Fibroblast of the aortic adventitia (primary cell): ENCODE measurements at regions not wholly inside any gene's neighbourhood (a gene's known extent, or its start where the extent isn't known, plus 50 kb on each side); places are given as distances from the start of the nearest gene placed in this dataset.

Experiments used
- DNase-seq: peaks from one replicate; pipeline ENCODE4 v3.0.0-alpha.2; 2010; ENCODE audit warnings: low read depth
- H3K4me3 ChIP-seq: 2 replicates; pipeline ENCODE4 v1.5.1; 2011; ENCODE audit warnings: low read depth, mild to moderate bottlenecking, control low read depth, low read length, moderate library complexity
- TF ChIP-seq, protein P1 (sequence below): IDR thresholded peaks from 2 replicates; pipeline ENCODE4 v1.5.1; 2011; ENCODE audit warnings: mild to moderate bottlenecking, low read length, control low read depth, inconsistent platforms; ENCODE audit not compliant: insufficient read depth

DNA sequence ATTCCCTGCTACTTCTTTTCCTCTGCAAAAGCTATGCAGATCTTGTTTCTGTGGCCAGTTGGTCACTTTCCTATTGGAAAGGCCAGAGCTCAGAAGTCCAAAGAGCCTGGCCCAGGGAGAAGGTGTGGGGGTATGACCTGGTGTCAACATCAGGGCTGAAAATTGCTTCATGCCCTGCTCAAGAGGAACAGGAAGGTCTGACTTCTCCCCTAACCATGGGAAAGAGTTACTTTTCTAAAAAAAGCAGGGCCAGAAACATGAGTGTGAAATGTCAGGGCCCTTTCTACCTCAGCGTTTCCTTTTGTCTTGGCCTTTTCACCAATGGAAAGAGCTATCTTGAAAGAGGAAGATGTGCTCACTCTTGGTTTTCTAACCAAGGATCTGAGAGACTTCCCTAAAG is 117.4 kb downstream of the MAFB start:
- no peak for DNase-seq
- TF ChIP-seq, protein P1, sequence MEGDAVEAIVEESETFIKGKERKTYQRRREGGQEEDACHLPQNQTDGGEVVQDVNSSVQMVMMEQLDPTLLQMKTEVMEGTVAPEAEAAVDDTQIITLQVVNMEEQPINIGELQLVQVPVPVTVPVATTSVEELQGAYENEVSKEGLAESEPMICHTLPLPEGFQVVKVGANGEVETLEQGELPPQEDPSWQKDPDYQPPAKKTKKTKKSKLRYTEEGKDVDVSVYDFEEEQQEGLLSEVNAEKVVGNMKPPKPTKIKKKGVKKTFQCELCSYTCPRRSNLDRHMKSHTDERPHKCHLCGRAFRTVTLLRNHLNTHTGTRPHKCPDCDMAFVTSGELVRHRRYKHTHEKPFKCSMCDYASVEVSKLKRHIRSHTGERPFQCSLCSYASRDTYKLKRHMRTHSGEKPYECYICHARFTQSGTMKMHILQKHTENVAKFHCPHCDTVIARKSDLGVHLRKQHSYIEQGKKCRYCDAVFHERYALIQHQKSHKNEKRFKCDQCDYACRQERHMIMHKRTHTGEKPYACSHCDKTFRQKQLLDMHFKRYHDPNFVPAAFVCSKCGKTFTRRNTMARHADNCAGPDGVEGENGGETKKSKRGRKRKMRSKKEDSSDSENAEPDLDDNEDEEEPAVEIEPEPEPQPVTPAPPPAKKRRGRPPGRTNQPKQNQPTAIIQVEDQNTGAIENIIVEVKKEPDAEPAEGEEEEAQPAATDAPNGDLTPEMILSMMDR, result no peak
- no peak overlapping the region for H3K4me3 ChIP-seq

DNA sequence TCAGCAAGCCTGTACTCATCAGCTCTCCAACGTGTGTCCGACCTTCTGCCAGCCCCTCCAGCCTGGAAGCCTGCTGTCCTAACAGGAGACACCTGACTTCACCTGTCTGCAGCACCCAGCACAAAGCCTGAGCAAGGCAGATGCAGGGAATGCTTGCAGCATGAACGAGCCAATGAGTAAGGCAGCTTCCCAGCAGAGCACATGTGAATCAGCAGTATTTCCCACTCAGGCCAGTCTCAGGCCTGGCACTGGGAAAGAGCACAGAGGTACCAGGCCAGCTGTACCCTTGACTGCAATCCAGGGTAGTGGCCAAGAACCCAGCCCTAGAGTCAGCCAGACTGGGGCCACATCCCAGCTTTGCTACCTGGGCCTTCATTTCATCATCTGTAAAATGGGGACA is 120.8 kb downstream of the MAFB start:
- DNase-seq, result no peak
- H3K4me3 ChIP-seq, result no peak overlapping the region
- TF ChIP-seq, protein P1, result no peak

DNA sequence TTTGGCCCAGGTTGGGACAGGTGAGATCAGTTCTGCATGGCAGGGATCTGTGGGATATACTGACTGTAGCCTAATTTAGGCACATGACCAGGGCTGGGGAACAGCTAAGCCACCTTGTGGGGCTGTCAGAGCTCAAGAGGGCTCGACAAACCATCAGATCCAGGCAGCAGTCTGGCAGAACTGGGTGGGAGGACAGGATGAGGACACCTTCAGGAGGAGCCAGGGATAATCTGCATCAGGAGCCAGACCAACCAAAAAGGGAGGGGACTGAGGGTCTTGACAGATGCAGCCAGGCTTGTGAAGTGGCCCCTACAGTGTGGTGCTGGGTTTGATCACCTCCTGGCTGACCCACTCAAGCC is 123.4 kb downstream of the MAFB start:
- DNase-seq, result no peak
- TF ChIP-seq, protein P1, result no peak
- no peak overlapping the region for H3K4me3 ChIP-seq

DNA sequence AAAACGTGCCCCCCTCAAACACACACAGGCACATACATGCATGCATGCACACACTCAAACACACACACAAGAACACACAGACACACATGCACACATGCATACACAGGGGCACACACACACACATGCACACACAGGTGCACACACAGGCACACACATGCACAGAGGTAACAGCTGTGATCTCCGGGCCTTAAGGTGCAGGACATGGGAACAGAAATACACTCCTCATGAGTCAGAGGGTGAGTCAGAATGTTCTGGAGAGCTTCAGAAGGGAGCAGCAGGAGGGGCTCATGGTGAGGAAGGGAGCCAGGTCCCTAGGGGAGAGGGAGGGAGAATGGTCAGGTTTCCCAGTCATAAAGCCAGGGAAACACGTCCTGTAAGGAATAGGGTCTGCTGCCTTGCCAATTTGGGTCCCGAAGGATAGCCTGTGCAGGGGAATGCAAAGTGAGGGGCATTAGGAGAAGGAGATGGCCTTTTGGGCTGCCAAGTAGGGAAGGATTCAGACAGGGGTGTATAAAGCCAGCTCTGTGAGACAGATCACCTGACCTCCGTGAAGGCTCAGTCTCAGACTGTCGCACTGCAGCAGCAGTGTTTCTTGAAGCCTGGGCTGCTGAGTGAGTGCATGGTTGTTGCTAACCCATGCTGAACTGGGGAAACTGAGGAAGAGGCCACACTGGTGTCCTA is 123.9 kb downstream of the MAFB start:
- peak; percentile 77 for DNase-seq
- TF ChIP-seq, protein P1, result no peak

DNA sequence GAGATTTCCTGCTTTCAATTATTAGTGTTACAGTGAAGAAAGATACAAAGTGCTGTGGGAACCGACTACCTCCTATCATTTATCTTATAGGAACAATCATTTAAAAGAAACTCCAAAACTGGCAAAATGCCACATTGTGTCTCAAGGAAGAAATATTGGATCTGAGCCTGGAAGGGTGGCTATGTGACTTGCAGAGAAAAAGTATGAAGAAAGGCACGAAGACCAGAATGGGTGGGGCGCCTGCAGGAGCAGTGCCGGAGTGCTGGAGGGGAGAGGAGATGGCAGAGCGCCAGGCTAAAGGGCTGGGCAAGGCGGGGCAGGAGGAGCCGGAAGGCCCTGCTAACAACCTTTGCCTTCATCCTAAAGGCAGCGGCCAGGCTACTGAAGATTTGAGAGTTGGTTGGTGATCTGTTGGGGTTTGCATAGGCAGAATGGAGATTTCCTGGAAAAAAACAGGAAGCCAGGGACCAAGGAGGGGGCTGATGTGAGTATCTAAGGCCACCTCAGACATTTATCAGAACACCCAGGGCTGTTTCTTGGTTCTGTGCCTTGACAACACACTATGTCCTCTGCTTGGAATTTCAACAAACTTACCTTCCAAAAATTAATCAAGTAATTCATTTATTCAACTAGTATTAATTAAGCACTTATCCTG is 125.6 kb downstream of the MAFB start:
- TF ChIP-seq, protein P1, result no peak
- H3K4me3 ChIP-seq, result no peak overlapping the region
- peak; percentile 64 for DNase-seq

More for the DNA sequence above, 123.9 kb downstream of the MAFB start:
- H3K4me3 ChIP-seq, result no peak overlapping the region

DNA sequence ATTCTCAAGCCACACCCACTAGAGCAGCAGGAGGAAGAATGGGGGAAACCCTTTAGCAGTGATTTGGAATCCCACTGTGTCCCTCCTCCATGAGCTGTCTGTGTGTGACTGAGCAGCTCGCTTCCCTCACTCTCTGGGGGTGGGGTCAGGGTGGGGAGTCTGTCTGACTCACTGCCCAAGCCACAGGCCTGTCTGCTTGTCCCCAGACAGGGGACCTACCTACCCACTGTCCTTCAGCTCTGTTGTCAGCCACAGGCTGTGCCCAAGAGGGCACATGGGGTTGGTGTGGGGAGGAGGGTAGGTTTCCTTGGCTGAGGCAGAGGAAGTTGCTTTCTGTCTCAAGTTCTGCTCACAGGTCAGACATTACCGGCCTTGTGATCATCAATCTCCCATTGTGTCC is 127.0 kb downstream of the MAFB start:
- TF ChIP-seq, protein P1, result no peak
- DNase-seq, result no peak
- H3K4me3 ChIP-seq, result no peak overlapping the region
